SH-SY5Y (cell line): ENCODE measurements at regions not wholly inside any gene's neighbourhood (a gene's known extent, or its start where the extent isn't known, plus 50 kb on each side); places are given as distances from the start of the nearest gene placed in this dataset.

ENCODE experiments used
- GATA2 ChIP-seq: IDR thresholded peaks from 2 replicates; pipeline ENCODE4 v1.6.1; 2011; ENCODE audit warnings: mild to moderate bottlenecking, low read depth, low read length
- GATA3 ChIP-seq: IDR thresholded peaks from 2 replicates; pipeline ENCODE4 v1.6.1; 2011; ENCODE audit warnings: low read depth, mild to moderate bottlenecking, low read length, moderate library complexity

GRCh38 chr3:166575161-166575560 is 737.9 kb upstream of the BCHE start:
- TF ChIP-seq GATA2, result no peak
- TF ChIP-seq GATA3, result no peak
